Endothelial cell of umbilical vein (primary cell): ENCODE measurements at regions not wholly inside any gene's neighbourhood (a gene's known extent, or its start where the extent isn't known, plus 50 kb on each side); places are given as distances from the start of the nearest gene placed in this dataset.

ENCODE experiments used
- POLR2AphosphoS5 ChIP-seq: IDR thresholded peaks from 2 replicates; pipeline ENCODE4 v1.6.1; 2012; ENCODE audit warnings: low read depth, mild to moderate bottlenecking, control low read depth, low read length, moderate library complexity; ENCODE audit not compliant: insufficient read depth
- TF ChIP-seq, protein P1 (sequence below), 2 donors: IDR thresholded peaks; 1 replicate in 1 of 2; 2 replicates in 1 of 2; pipeline ENCODE4 v1.5.1; 2011; ENCODE audit warnings: low read length in 2 of 2, mild to moderate bottlenecking in 2 of 2, moderate library complexity in 2 of 2, control low read depth in 1 of 2, inconsistent platforms in 1 of 2, low read depth in 1 of 2; ENCODE audit not compliant: insufficient read depth in 1 of 2; ENCODE audit errors: extremely low read depth in 1 of 2

DNA sequence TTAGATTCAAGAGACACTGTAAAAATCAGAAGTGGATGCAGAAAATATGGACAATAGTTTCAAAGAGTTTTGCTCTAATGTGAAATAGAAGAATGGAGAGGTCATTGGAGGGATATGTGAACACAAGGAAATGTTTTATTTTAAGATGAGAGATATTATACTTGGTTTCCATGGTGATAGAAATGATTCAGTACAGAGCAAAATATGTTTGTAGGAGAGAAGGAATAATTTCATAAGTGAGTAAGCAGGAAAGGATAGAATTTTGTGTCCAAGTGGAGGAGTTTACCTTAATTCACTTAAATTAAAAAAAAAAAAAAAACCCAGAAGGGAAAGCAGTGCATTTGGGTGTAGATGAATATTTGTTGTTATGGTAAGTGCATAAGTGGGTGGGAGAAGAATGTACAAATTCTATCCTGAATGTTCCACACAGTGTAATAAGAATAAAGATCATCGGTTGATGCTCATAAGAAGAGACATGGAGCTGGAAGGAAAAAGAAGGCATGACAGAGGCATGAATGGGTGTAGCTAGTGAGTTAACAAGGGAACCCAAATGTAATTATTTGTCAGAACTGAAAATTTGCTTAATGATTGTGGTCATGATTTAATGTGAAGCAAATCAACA, 688.9 kb upstream of the GJE1 start:
- TF ChIP-seq POLR2AphosphoS5 = no peak
- TF ChIP-seq, protein P1, sequence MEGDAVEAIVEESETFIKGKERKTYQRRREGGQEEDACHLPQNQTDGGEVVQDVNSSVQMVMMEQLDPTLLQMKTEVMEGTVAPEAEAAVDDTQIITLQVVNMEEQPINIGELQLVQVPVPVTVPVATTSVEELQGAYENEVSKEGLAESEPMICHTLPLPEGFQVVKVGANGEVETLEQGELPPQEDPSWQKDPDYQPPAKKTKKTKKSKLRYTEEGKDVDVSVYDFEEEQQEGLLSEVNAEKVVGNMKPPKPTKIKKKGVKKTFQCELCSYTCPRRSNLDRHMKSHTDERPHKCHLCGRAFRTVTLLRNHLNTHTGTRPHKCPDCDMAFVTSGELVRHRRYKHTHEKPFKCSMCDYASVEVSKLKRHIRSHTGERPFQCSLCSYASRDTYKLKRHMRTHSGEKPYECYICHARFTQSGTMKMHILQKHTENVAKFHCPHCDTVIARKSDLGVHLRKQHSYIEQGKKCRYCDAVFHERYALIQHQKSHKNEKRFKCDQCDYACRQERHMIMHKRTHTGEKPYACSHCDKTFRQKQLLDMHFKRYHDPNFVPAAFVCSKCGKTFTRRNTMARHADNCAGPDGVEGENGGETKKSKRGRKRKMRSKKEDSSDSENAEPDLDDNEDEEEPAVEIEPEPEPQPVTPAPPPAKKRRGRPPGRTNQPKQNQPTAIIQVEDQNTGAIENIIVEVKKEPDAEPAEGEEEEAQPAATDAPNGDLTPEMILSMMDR (IDR thresholded peaks at IDR 0.05; ENCODE audit: extremely low read depth in 1 of 2, insufficient read depth in 1 of 2, low read depth in 1 of 2, low read length in 2 of 2) = no peak
